ENCODE measurements at regions not wholly inside any gene's neighbourhood (a gene's known extent, or its start where the extent isn't known, plus 50 kb on each side); places are given as distances from the start of the nearest gene placed in this dataset.
A peak's percentile ranks its signal among the peaks of the same experiment; 100 is the strongest.

GRCh38 chr3:42345811-42346210 lies 64.6 kb downstream of the LYZL4 start:
- Histone ChIP-seq H3K36me3 (ENCODE audit: control insufficient read depth in 2 of 2, extremely low read depth in 1 of 2, insufficient read depth in 1 of 2, low read length in 1 of 2) (no peaks in the 10 kb centered on the region), H3K27me3 (replicated peaks in 1 of 2; ENCODE audit: control insufficient read depth in 2 of 2, extremely low read depth in 1 of 2, insufficient read depth in 2 of 2, low read length in 1 of 2) (peaks cover 0 to 3% of the 10 kb centered on the region in 2 experiments), H3K4me3 (ENCODE audit: control insufficient read depth in 1 of 2, extremely low read depth in 1 of 2, low read length in 1 of 2) (no peak overlapping the region), H3K4me1 (ENCODE audit: control insufficient read depth in 1 of 2, extremely low read depth in 1 of 2, insufficient read depth in 2 of 2, low read length in 2 of 2) (peaks cover 14 to 17% of the 10 kb centered on the region in 2 experiments), H3K27ac (ENCODE audit: low read length) (peak overlapping the region; percentile 59), H3K9me3 (no peaks in the 10 kb centered on the region)
- Mint-ChIP-seq H3K27ac (peak overlapping the region; percentile 91 to 97), H3K27me3 (peaks cover 7 to 9% of the 10 kb centered on the region in 2 donors), H3K36me3 (no peaks in the 10 kb centered on the region), H3K4me3 (peak overlapping the region; percentile 15 to 56 (median 52)), H3K4me1 (peaks cover 42 to 48% (median 46%) of the 10 kb centered on the region in 3 donors), H3K9me3 (peaks cover 0 to 4% (median 0%) of the 10 kb centered on the region in 3 donors)
- ATAC-seq (replicated peaks in 1 of 4), result peak; percentile 76 to 88 (median 78)
- CTCF ChIA-PET, result interaction anchor here in 1 of 2 donors (0.6 kb wide), 1 partner anchor 17 kb away, joined by 3 read pairs; no protein-coding TSS in a partner anchor
- WGBS (ENCODE audit: insufficient coverage), result 31% methylated on average over 4 of the region's 5 CpGs
- peak in 30 of 35 experiments; percentile 2 to 66 (median 18) for DNase-seq
- POLR2A ChIA-PET, result interaction anchor here in 1 of 2 donors (0.6 kb wide), 1 partner anchor 940 kb away, joined by 3 read pairs; no protein-coding TSS in a partner anchor

- ATAC-seq (replicated peaks in 1 of 4), result no peak
- DNase-seq, result no peak
- Mint-ChIP-seq H3K9me3 (peaks cover 0 to 4% (median 0%) of the 10 kb centered on the region in 3 donors), H3K4me3 (no peak overlapping the region), H3K27me3 (peaks cover 6 to 14% of the 10 kb centered on the region in 2 donors), H3K4me1 (peaks cover 7 to 15% (median 7%) of the 10 kb centered on the region in 3 donors), H3K36me3 (no peaks in the 10 kb centered on the region), H3K27ac (no peak overlapping the region)
- Histone ChIP-seq H3K4me1 (ENCODE audit: control insufficient read depth in 1 of 2, extremely low read depth in 1 of 2, insufficient read depth in 2 of 2, low read length in 2 of 2) (no peaks in the 10 kb centered on the region), H3K27ac (ENCODE audit: low read length) (no peak overlapping the region), H3K27me3 (replicated peaks in 1 of 2; ENCODE audit: control insufficient read depth in 2 of 2, extremely low read depth in 1 of 2, insufficient read depth in 2 of 2, low read length in 1 of 2) (no peaks in the 10 kb centered on the region), H3K9me3 (no peaks in the 10 kb centered on the region), H3K36me3 (ENCODE audit: control insufficient read depth in 2 of 2, extremely low read depth in 1 of 2, insufficient read depth in 1 of 2, low read length in 1 of 2) (no peaks in the 10 kb centered on the region), H3K4me3 (ENCODE audit: control insufficient read depth in 1 of 2, extremely low read depth in 1 of 2, low read length in 1 of 2) (no peak overlapping the region)
- ChIA-PET CTCF (no interaction called here), POLR2A (no interaction called here)
These were observed 69.9 kb downstream of the LYZL4 start for GRCh38 chr3:42340466-42340865.

GRCh38 chr3:42339321-42339720 lies 71.1 kb downstream of the LYZL4 start:
- DNase-seq (no peak), ATAC-seq (replicated peaks in 1 of 4) (no peak)
- Mint-ChIP-seq H3K4me1 (peaks cover 0 to 9% (median 0%) of the 10 kb centered on the region in 3 donors), H3K27me3 (peaks cover 6 to 14% of the 10 kb centered on the region in 2 donors), H3K36me3 (no peaks in the 10 kb centered on the region), H3K4me3 (no peak overlapping the region), H3K9me3 (peaks cover 0 to 3% (median 0%) of the 10 kb centered on the region in 3 donors), H3K27ac (no peak overlapping the region)
- H3K27me3 ChIP-seq (replicated peaks in 1 of 2; ENCODE audit: control insufficient read depth in 2 of 2, extremely low read depth in 1 of 2, insufficient read depth in 2 of 2, low read length in 1 of 2), result no peaks in the 10 kb centered on the region
- H3K4me3 ChIP-seq (ENCODE audit: control insufficient read depth in 1 of 2, extremely low read depth in 1 of 2, low read length in 1 of 2), result no peak overlapping the region
- POLR2A ChIA-PET, result no interaction called here
- no peaks in the 10 kb centered on the region for H3K36me3 ChIP-seq (ENCODE audit: control insufficient read depth in 2 of 2, extremely low read depth in 1 of 2, insufficient read depth in 1 of 2, low read length in 1 of 2)
- CTCF ChIA-PET, result no interaction called here
- no peak overlapping the region for H3K27ac ChIP-seq (ENCODE audit: low read length)
- no peaks in the 10 kb centered on the region for H3K4me1 ChIP-seq (ENCODE audit: control insufficient read depth in 1 of 2, extremely low read depth in 1 of 2, insufficient read depth in 2 of 2, low read length in 2 of 2)
- H3K9me3 ChIP-seq, result no peaks in the 10 kb centered on the region
- no CpG with 5 or more reads among the region's 3 CpGs for WGBS (ENCODE audit: insufficient coverage)

GRCh38 chr3:42336103-42336502 lies 70.1 kb upstream of the CCK start:
- Histone ChIP-seq H3K4me1 (ENCODE audit: control insufficient read depth in 1 of 2, extremely low read depth in 1 of 2, insufficient read depth in 2 of 2, low read length in 2 of 2) (no peaks in the 10 kb centered on the region), H3K27ac (ENCODE audit: low read length) (no peak overlapping the region), H3K4me3 (ENCODE audit: control insufficient read depth in 1 of 2, extremely low read depth in 1 of 2, low read length in 1 of 2) (no peak overlapping the region), H3K27me3 (replicated peaks in 1 of 2; ENCODE audit: control insufficient read depth in 2 of 2, extremely low read depth in 1 of 2, insufficient read depth in 2 of 2, low read length in 1 of 2) (no peaks in the 10 kb centered on the region), H3K9me3 (no peaks in the 10 kb centered on the region), H3K36me3 (ENCODE audit: control insufficient read depth in 2 of 2, extremely low read depth in 1 of 2, insufficient read depth in 1 of 2, low read length in 1 of 2) (no peaks in the 10 kb centered on the region)
- CTCF ChIA-PET, result no interaction called here
- POLR2A ChIA-PET, result no interaction called here
- no peaks in the 10 kb centered on the region for H3K36me3 Mint-ChIP-seq
- no peaks in the 10 kb centered on the region for H3K4me1 Mint-ChIP-seq
- no peak for ATAC-seq (replicated peaks in 1 of 4)
- H3K27me3 Mint-ChIP-seq, result peaks cover under 1 to 8% of the 10 kb centered on the region in 2 donors
- no CpG with 5 or more reads among the region's 1 CpG for WGBS (ENCODE audit: insufficient coverage)
- H3K27ac Mint-ChIP-seq, result no peak overlapping the region
- DNase-seq, result no peak
- H3K9me3 Mint-ChIP-seq, result no peaks in the 10 kb centered on the region
- no peak overlapping the region for H3K4me3 Mint-ChIP-seq

GRCh38 chr3:42317137-42317536 lies 51.2 kb upstream of the CCK start:
- CTCF ChIA-PET, result interaction anchor here in 1 of 2 donors (0.6 kb wide), 1 partner anchor 198 kb away, joined by 3 read pairs; no protein-coding TSS in a partner anchor
- no peak for DNase-seq
- Mint-ChIP-seq H3K9me3 (peaks cover 13 to 37% (median 25%) of the 10 kb centered on the region in 3 donors), H3K27ac (no peak overlapping the region), H3K36me3 (peaks cover 12% of the 10 kb centered on the region), H3K4me1 (no peaks in the 10 kb centered on the region), H3K4me3 (no peak overlapping the region), H3K27me3 (peaks cover 0 to 5% of the 10 kb centered on the region in 2 donors)
- no peak for ATAC-seq (replicated peaks in 1 of 4)
- Histone ChIP-seq H3K4me1 (ENCODE audit: control insufficient read depth in 1 of 2, extremely low read depth in 1 of 2, insufficient read depth in 2 of 2, low read length in 2 of 2) (no peaks in the 10 kb centered on the region), H3K27me3 (replicated peaks in 1 of 2; ENCODE audit: control insufficient read depth in 2 of 2, extremely low read depth in 1 of 2, insufficient read depth in 2 of 2, low read length in 1 of 2) (peaks cover 0 to 5% of the 10 kb centered on the region in 2 experiments), H3K27ac (ENCODE audit: low read length) (no peak overlapping the region), H3K4me3 (ENCODE audit: control insufficient read depth in 1 of 2, extremely low read depth in 1 of 2, low read length in 1 of 2) (no peak overlapping the region), H3K9me3 (peaks cover 2% of the 10 kb centered on the region), H3K36me3 (ENCODE audit: control insufficient read depth in 2 of 2, extremely low read depth in 1 of 2, insufficient read depth in 1 of 2, low read length in 1 of 2) (no peaks in the 10 kb centered on the region)
- POLR2A ChIA-PET, result no interaction called here
